GM23338 (cell line): ENCODE measurements at regions not wholly inside any gene's neighbourhood (a gene's known extent, or its start where the extent isn't known, plus 50 kb on each side); places are given as distances from the start of the nearest gene placed in this dataset.

ENCODE experiments used
- ATAC-seq: fragments of 200-7000 bp; cut with Tn5 transposase; 3 replicates; pipeline ENCODE4 v1.9.1; 2020
- DNase-seq: peaks from one replicate; pipeline ENCODE4 v3.0.0-alpha.2; 2015; ENCODE audit warnings: low spot score
- H2AFZ ChIP-seq: fragments of 200-600 bp; sonication (generic); 2 replicates; pipeline ENCODE4 v1.8.0; 2016; ENCODE audit warnings: antibody characterized with exemption, mild to moderate bottlenecking, moderate library complexity
- H3F3A ChIP-seq: fragments of 200-600 bp; sonication (generic); replicated peaks from 2 replicates; pipeline ENCODE4 v1.8.0; 2017; ENCODE audit warnings: antibody characterized with exemption, mixed run types, low read depth
- H3K27ac ChIP-seq: fragments of 200-600 bp; sonication (generic); 2 replicates; pipeline ENCODE4 v1.6.1; 2016; ENCODE audit warnings: low read depth
- H3K27me3 ChIP-seq: fragments of 200-600 bp; sonication (generic); 2 replicates; pipeline ENCODE4 v1.8.0; 2016; ENCODE audit warnings: mild to moderate bottlenecking, mixed run types, moderate library complexity; ENCODE audit not compliant: insufficient read depth
- H3K36me3 ChIP-seq: fragments of 200-600 bp; sonication (generic); 2 replicates; pipeline ENCODE4 v1.8.0; 2016; ENCODE audit warnings: mild to moderate bottlenecking; ENCODE audit not compliant: insufficient read depth
- H3K4me1 ChIP-seq: fragments of 200-600 bp; sonication (generic); 2 replicates; pipeline ENCODE4 v1.8.0; 2016; ENCODE audit warnings: mild to moderate bottlenecking, moderate library complexity; ENCODE audit not compliant: insufficient read depth
- H3K4me2 ChIP-seq: fragments of 200-600 bp; sonication (generic); 2 replicates; pipeline ENCODE4 v1.7.1; 2017; ENCODE audit warnings: mixed run types
- H3K4me3 ChIP-seq: fragments of 200-600 bp; sonication (generic); 2 replicates; pipeline ENCODE4 v1.6.1; 2016; ENCODE audit warnings: mixed run types
- H3K79me2 ChIP-seq: fragments of 200-600 bp; sonication (generic); replicated peaks from 2 replicates; pipeline ENCODE4 v1.8.0; 2017; ENCODE audit warnings: mild to moderate bottlenecking; ENCODE audit not compliant: insufficient read depth
- H3K9me2 ChIP-seq: fragments of 200-600 bp; sonication (generic); 2 replicates; pipeline ENCODE4 v1.8.0; 2017; ENCODE audit not compliant: insufficient read depth
- H4K20me1 ChIP-seq: fragments of 200-600 bp; sonication (generic); replicated peaks from 2 replicates; pipeline ENCODE4 v1.8.0; 2017; ENCODE audit warnings: mild to moderate bottlenecking; ENCODE audit not compliant: insufficient read depth
- H3K27ac Mint-ChIP-seq: 2 replicates; pipeline ENCODE4 v1.8.0; 2020; ENCODE audit warnings: inconsistent platforms, mild to moderate bottlenecking, moderate library complexity, mixed read lengths
- H3K27me3 Mint-ChIP-seq: 3 replicates; pipeline ENCODE4 v1.8.0; 2022; ENCODE audit warnings: low read depth, mild to moderate bottlenecking, moderate library complexity, mixed read lengths, inconsistent platforms; ENCODE audit not compliant: insufficient read depth, poor library complexity
- H3K36me3 Mint-ChIP-seq: 3 replicates; pipeline ENCODE4 v1.8.0; 2021; ENCODE audit warnings: low read depth, mild to moderate bottlenecking, inconsistent platforms, moderate library complexity, mixed read lengths
- H3K4me1 Mint-ChIP-seq: 3 replicates; pipeline ENCODE4 v1.8.0; 2020; ENCODE audit warnings: mild to moderate bottlenecking, inconsistent platforms, mixed read lengths
- H3K4me3 Mint-ChIP-seq: 3 replicates; pipeline ENCODE4 v1.8.0; 2021; ENCODE audit warnings: moderate library complexity, mild to moderate bottlenecking, inconsistent platforms, mixed read lengths
- H3K9me3 Mint-ChIP-seq: 3 replicates; pipeline ENCODE4 v1.8.0; 2020; ENCODE audit warnings: moderate library complexity, mild to moderate bottlenecking, inconsistent platforms, mixed read lengths
- CREB1 ChIP-seq: fragments of 250-450 bp; sonication (Bioruptor Pico); IDR thresholded peaks from 2 replicates; pipeline ENCODE4 v1.5.0; 2020; ENCODE audit warnings: low read depth, mild to moderate bottlenecking, moderate library complexity
- CTCF ChIP-seq, 2 experiments: fragments of 200-600 bp in 1 of 2; sonication (generic) in 1 of 2; conservative IDR thresholded peaks; 2 replicates each; pipeline versions ENCODE4 v1.5.1 to v1.6.1; 2016 to 2017; ENCODE audit warnings: antibody characterized with exemption in 2 of 2, low read depth in 2 of 2, mild to moderate bottlenecking in 2 of 2, moderate library complexity in 1 of 2
- ETS1 ChIP-seq: IDR thresholded peaks from 2 replicates; pipeline ENCODE4 v1.6.1; 2016; ENCODE audit warnings: antibody characterized with exemption
- EZH2 ChIP-seq: fragments of 200-600 bp; sonication (generic); IDR thresholded peaks from one replicate; pipeline ENCODE4 v1.8.0; 2017; ENCODE audit warnings: antibody characterized with exemption, mild to moderate bottlenecking, low read depth; ENCODE audit not compliant: unreplicated experiment
- EZH2phosphoT487 ChIP-seq: fragments of 200-600 bp; sonication (generic); IDR thresholded peaks from one replicate; pipeline ENCODE4 v1.8.1; 2018; ENCODE audit warnings: antibody characterized with exemption; ENCODE audit not compliant: unreplicated experiment
- JUNB ChIP-seq: IDR thresholded peaks from one replicate; pipeline ENCODE4 v1.6.1; 2016; ENCODE audit warnings: antibody characterized with exemption; ENCODE audit not compliant: unreplicated experiment
- NANOG ChIP-seq: IDR thresholded peaks from 2 replicates; pipeline ENCODE4 v1.6.1; 2016; ENCODE audit warnings: antibody characterized with exemption, borderline replicate concordance
- POLR2AphosphoS5 ChIP-seq: IDR thresholded peaks from 2 replicates; pipeline ENCODE4 v1.6.1; 2016; ENCODE audit warnings: antibody characterized with exemption, low read depth
- REST ChIP-seq: IDR thresholded peaks from one replicate; pipeline ENCODE4 v1.6.1; 2018; ENCODE audit warnings: antibody characterized with exemption; ENCODE audit not compliant: unreplicated experiment
- STAT1 ChIP-seq: IDR thresholded peaks from one replicate; pipeline ENCODE4 v1.6.1; 2016; ENCODE audit warnings: antibody characterized with exemption; ENCODE audit not compliant: unreplicated experiment
- ZNF114 ChIP-seq: fragments of 250-450 bp; sonication (Bioruptor Pico); IDR thresholded peaks from 2 replicates; pipeline ENCODE4 v1.5.0; 2020; ENCODE audit warnings: mild to moderate bottlenecking, moderate library complexity
- ZNF331 ChIP-seq: fragments of 250-450 bp; sonication (Bioruptor Pico); IDR thresholded peaks from 2 replicates; pipeline ENCODE4 v1.5.0; 2020; ENCODE audit warnings: low read depth, mild to moderate bottlenecking, moderate library complexity
- ZNF462 ChIP-seq: fragments of 250-450 bp; sonication (Bioruptor Pico); IDR thresholded peaks from 2 replicates; pipeline ENCODE4 v1.5.0; 2020; ENCODE audit warnings: mild to moderate bottlenecking, moderate library complexity

- Histone ChIP-seq H3K36me3 (no peaks in the 10 kb centered on the region), H3F3A (no peaks in the 10 kb centered on the region), H3K4me3 (no peak overlapping the region), H3K4me2 (no peak overlapping the region), H3K79me2 (no peaks in the 10 kb centered on the region), H3K27ac (no peak overlapping the region), H4K20me1 (no peaks in the 10 kb centered on the region), H2AFZ (no peak overlapping the region), H3K27me3 (no peaks in the 10 kb centered on the region), H3K9me2 (no peaks in the 10 kb centered on the region), H3K4me1 (no peaks in the 10 kb centered on the region)
- Mint-ChIP-seq H3K27me3 (no peaks in the 10 kb centered on the region), H3K36me3 (no peaks in the 10 kb centered on the region), H3K4me1 (no peaks in the 10 kb centered on the region; the same call in 2 of the 3 replicates), H3K9me3 (peaks cover 2% of the 10 kb centered on the region; the same call in 1 of the 3 replicates), H3K4me3 (no peak overlapping the region), H3K27ac (no peak overlapping the region)
- no peak for DNase-seq
- TF ChIP-seq CREB1 (CRISPR knock-in tag) (no peak), REST (no peak), ZNF114 (CRISPR knock-in tag) (no peak), STAT1 (no peak), EZH2 (no peak), ZNF331 (CRISPR knock-in tag) (no peak), EZH2phosphoT487 (no peak), ETS1 (no peak), NANOG (no peak), JUNB (no peak), ZNF462 (CRISPR knock-in tag) (no peak), POLR2AphosphoS5 (no peak), CTCF (conservative IDR thresholded peaks at IDR 0.05; ENCODE audit: low read depth in 2 of 2) (no peak)
- ATAC-seq, result no peak
These were observed 1138.8 kb upstream of the PCDH9 start for GRCh38 chr13:68368922-68369321.
